H9 (cell line): ENCODE measurements at regions not wholly inside any gene's neighbourhood (a gene's known extent, or its start where the extent isn't known, plus 50 kb on each side); places are given as distances from the start of the nearest gene placed in this dataset.

Source experiments
- DNase-seq: peaks from one replicate; pipeline ENCODE4 v3.0.0-alpha.2; 2017
- H2AFZ ChIP-seq: one replicate; pipeline ENCODE4 v1.6.1; 2013; ENCODE audit warnings: mild to moderate bottlenecking, low read length, control low read depth, moderate library complexity
- H2AK5ac ChIP-seq: 2 replicates; pipeline ENCODE4 v1.6.1; 2013; ENCODE audit warnings: low read length, control low read depth, mixed read lengths; ENCODE audit not compliant: insufficient read length
- H2BK120ac ChIP-seq: one replicate; pipeline ENCODE4 v1.6.1; 2013; ENCODE audit warnings: low read depth, mild to moderate bottlenecking, low read length, control low read depth, inconsistent platforms; ENCODE audit not compliant: poor library complexity, severe bottlenecking
- H2BK12ac ChIP-seq: 2 replicates; pipeline ENCODE4 v1.6.1; 2013; ENCODE audit warnings: low read length, control low read depth, mixed read lengths, low read depth; ENCODE audit not compliant: insufficient read length
- H2BK15ac ChIP-seq: 2 replicates; pipeline ENCODE4 v1.6.1; 2013; ENCODE audit warnings: low read depth, low read length, control low read depth
- H2BK20ac ChIP-seq: one replicate; pipeline ENCODE4 v1.6.1; 2013; ENCODE audit warnings: low read depth, mild to moderate bottlenecking, low read length, control low read depth, inconsistent platforms; ENCODE audit not compliant: poor library complexity, severe bottlenecking
- H2BK5ac ChIP-seq: 2 replicates; pipeline ENCODE4 v1.6.1; 2013; ENCODE audit warnings: low read length, control low read depth, mixed read lengths; ENCODE audit not compliant: insufficient read length
- H3K14ac ChIP-seq: 2 replicates; pipeline ENCODE4 v1.6.1; 2013; ENCODE audit warnings: low read length, control low read depth; ENCODE audit not compliant: insufficient read depth
- H3K18ac ChIP-seq: 2 replicates; pipeline ENCODE4 v1.6.1; 2013; ENCODE audit warnings: low read depth, mild to moderate bottlenecking, mixed read lengths, low read length, control low read depth; ENCODE audit not compliant: insufficient read length
- H3K23ac ChIP-seq: 2 replicates; pipeline ENCODE4 v1.6.1; 2013; ENCODE audit warnings: low read length, control low read depth, mixed read lengths, low read depth; ENCODE audit not compliant: insufficient read length
- H3K23me2 ChIP-seq: 2 replicates; pipeline ENCODE4 v1.6.1; 2013; ENCODE audit warnings: low read depth, mild to moderate bottlenecking, mixed read lengths, low read length, control low read depth; ENCODE audit not compliant: insufficient read length, poor library complexity, severe bottlenecking
- H3K27ac ChIP-seq: 2 replicates; pipeline ENCODE4 v1.5.1; 2013; ENCODE audit warnings: low read length, control low read depth, mixed read lengths, low read depth; ENCODE audit not compliant: insufficient read length
- H3K27me3 ChIP-seq: 2 replicates; pipeline ENCODE4 v1.6.1; 2013; ENCODE audit warnings: low read length, control low read depth, inconsistent platforms; ENCODE audit not compliant: insufficient read depth
- H3K4ac ChIP-seq: 2 replicates; pipeline ENCODE4 v1.6.1; 2013; ENCODE audit warnings: low read depth, mild to moderate bottlenecking, control low read depth, inconsistent platforms, low read length, moderate library complexity
- H3K4me1 ChIP-seq: 2 replicates; pipeline ENCODE4 v1.6.1; 2013; ENCODE audit warnings: low read length, control low read depth, inconsistent platforms; ENCODE audit not compliant: insufficient read depth
- H3K4me2 ChIP-seq: 2 replicates; pipeline ENCODE4 v1.6.1; 2013; ENCODE audit warnings: low read length, control low read depth, mixed read lengths; ENCODE audit not compliant: insufficient read length, insufficient read depth
- H3K56ac ChIP-seq: 2 replicates; pipeline ENCODE4 v1.6.1; 2013; ENCODE audit warnings: low read depth, mild to moderate bottlenecking, mixed read lengths, low read length, control low read depth; ENCODE audit not compliant: insufficient read length
- H3K79me1 ChIP-seq: 2 replicates; pipeline ENCODE4 v1.6.1; 2013; ENCODE audit warnings: low read depth, mild to moderate bottlenecking, moderate library complexity, low read length, control low read depth, inconsistent platforms; ENCODE audit not compliant: insufficient read depth, poor library complexity, severe bottlenecking
- H3K79me2 ChIP-seq: 2 replicates; pipeline ENCODE4 v1.6.1; 2013; ENCODE audit warnings: low read length, control low read depth, inconsistent platforms; ENCODE audit not compliant: insufficient read depth
- H3K9ac ChIP-seq: 2 replicates; pipeline ENCODE4 v1.6.1; 2013; ENCODE audit warnings: low read length, control low read depth, mixed read lengths; ENCODE audit not compliant: insufficient read length; ENCODE audit errors: extremely low read depth
- H3K9me3 ChIP-seq: one replicate; pipeline ENCODE4 v1.6.1; 2013; ENCODE audit warnings: low read depth, low read length, inconsistent platforms; ENCODE audit not compliant: control insufficient read depth
- H3T11ph ChIP-seq: one replicate; pipeline ENCODE4 v1.6.1; 2013; ENCODE audit warnings: mild to moderate bottlenecking, low read length, control low read depth, inconsistent platforms
- H4K20me1 ChIP-seq: one replicate; pipeline ENCODE4 v1.6.1; 2013; ENCODE audit not compliant: control insufficient read depth, insufficient read length, insufficient read depth
- H4K5ac ChIP-seq: 2 replicates; pipeline ENCODE4 v1.6.1; 2013; ENCODE audit warnings: low read depth, mild to moderate bottlenecking, mixed read lengths, low read length, control low read depth; ENCODE audit not compliant: insufficient read length
- H4K8ac ChIP-seq: replicated peaks from 2 replicates; pipeline ENCODE4 v1.6.1; 2013; ENCODE audit warnings: low read length, control low read depth, mixed read lengths, low read depth; ENCODE audit not compliant: insufficient read length
- H4K91ac ChIP-seq: 2 replicates; pipeline ENCODE4 v1.6.1; 2013; ENCODE audit warnings: low read depth, mild to moderate bottlenecking, moderate library complexity, mixed read lengths, low read length, control low read depth; ENCODE audit not compliant: insufficient read length
- H3K27ac Mint-ChIP-seq, 3 experiments: 2 replicates in 2 of 3; 3 replicates in 1 of 3; pipeline ENCODE4 v1.8.0; 2020 to 2021; ENCODE audit warnings: mixed read lengths in 3 of 3, mild to moderate bottlenecking in 1 of 3, moderate library complexity in 1 of 3
- H3K27me3 Mint-ChIP-seq: 2 replicates; pipeline ENCODE4 v1.8.0; 2021; ENCODE audit warnings: low read depth, mild to moderate bottlenecking, moderate library complexity, mixed read lengths
- H3K36me3 Mint-ChIP-seq, 3 experiments: 2 replicates in 2 of 3; 3 replicates in 1 of 3; pipeline ENCODE4 v1.8.0; 2020 to 2021; ENCODE audit warnings: low read depth in 3 of 3, mixed read lengths in 3 of 3; ENCODE audit not compliant: insufficient read depth in 1 of 3
- H3K4me1 Mint-ChIP-seq, 2 experiments: 2 replicates each; pipeline ENCODE4 v1.8.0; 2020; ENCODE audit warnings: mixed read lengths in 2 of 2
- H3K4me3 Mint-ChIP-seq, 2 experiments: 2 replicates in 1 of 2; 3 replicates in 1 of 2; pipeline ENCODE4 v1.8.0; 2020 to 2021; ENCODE audit warnings: mild to moderate bottlenecking in 2 of 2, mixed read lengths in 2 of 2, moderate library complexity in 1 of 2
- H3K9me3 Mint-ChIP-seq, 2 experiments: 2 replicates in 1 of 2; 3 replicates in 1 of 2; pipeline ENCODE4 v1.8.0; 2020; ENCODE audit warnings: mild to moderate bottlenecking in 2 of 2, mixed read lengths in 2 of 2, moderate library complexity in 1 of 2
- CTCF ChIP-seq: fragments of 200-600 bp; sonication (generic); conservative IDR thresholded peaks from 3 replicates; pipeline ENCODE4 v1.8.0; 2021; ENCODE audit warnings: antibody characterized with exemption, mild to moderate bottlenecking

GRCh38 chr16:61409604-61410003 lies 626.6 kb downstream of the CDH8 start:
- Histone ChIP-seq H4K8ac (no peak overlapping the region), H3K56ac (no peak overlapping the region), H4K5ac (no peak overlapping the region), H3K4me2 (no peak overlapping the region), H3K4ac (no peak overlapping the region), H3K79me2 (no peaks in the 10 kb centered on the region), H2BK5ac (no peak overlapping the region), H3K4me1 (no peaks in the 10 kb centered on the region), H3K27ac (no peak overlapping the region), H3K18ac (no peak overlapping the region), H3K27me3 (no peaks in the 10 kb centered on the region), H4K91ac (no peak overlapping the region), H2BK120ac (no peak overlapping the region), H3K9me3 (no peaks in the 10 kb centered on the region), H2AK5ac (no peak overlapping the region), H3K9ac (no peak overlapping the region), H3K23ac (no peak overlapping the region), H3K14ac (no peak overlapping the region), H3K79me1 (no peaks in the 10 kb centered on the region), H2BK15ac (no peak overlapping the region), H4K20me1 (no peaks in the 10 kb centered on the region), H3K23me2 (no peaks in the 10 kb centered on the region), H2AFZ (no peak overlapping the region), H2BK12ac (no peak overlapping the region), H3T11ph (no peak overlapping the region), H2BK20ac (no peak overlapping the region)
- TF ChIP-seq CTCF = no peak
- H3K27ac Mint-ChIP-seq = no peak overlapping the region
- no peak for DNase-seq
- H3K4me3 Mint-ChIP-seq = no peak overlapping the region
- H3K9me3 Mint-ChIP-seq = no peaks in the 10 kb centered on the region
- H3K4me1 Mint-ChIP-seq = no peaks in the 10 kb centered on the region
- no peaks in the 10 kb centered on the region for H3K27me3 Mint-ChIP-seq
- no peaks in the 10 kb centered on the region for H3K36me3 Mint-ChIP-seq
